C4-2B (cell line): ENCODE measurements at regions not wholly inside any gene's neighbourhood (a gene's known extent, or its start where the extent isn't known, plus 50 kb on each side); places are given as distances from the start of the nearest gene placed in this dataset.

Experiments
- CTCF ChIP-seq: fragments of 450-650 bp; conservative IDR thresholded peaks from 2 replicates; pipeline ENCODE4 v1.5.1; 2017; ENCODE audit warnings: mild to moderate bottlenecking
- ZFX ChIP-seq: fragments of 450-650 bp; IDR thresholded peaks from 2 replicates; pipeline ENCODE4 v1.6.1; 2017

- TF ChIP-seq CTCF, result no peak
- no peak for TF ChIP-seq ZFX
These were observed 218.1 kb upstream of the TNP1 start for GRCh38 chr2:217077831-217078407.
